CD4-positive, alpha-beta T cell treated with Interleukin-21 for 1 hour (primary cell): ENCODE measurements at regions not wholly inside any gene's neighbourhood (a gene's known extent, or its start where the extent isn't known, plus 50 kb on each side); places are given as distances from the start of the nearest gene placed in this dataset.
"Not testable (repeated sequence)": the region's sequence is repeated elsewhere in the genome, so short reads cannot be mapped to it uniquely, and the experiment has no call there.

Source experiments
- DNase-seq: peaks from one replicate; pipeline ENCODE4 v3.0.0-alpha.2; 2020

DNA sequence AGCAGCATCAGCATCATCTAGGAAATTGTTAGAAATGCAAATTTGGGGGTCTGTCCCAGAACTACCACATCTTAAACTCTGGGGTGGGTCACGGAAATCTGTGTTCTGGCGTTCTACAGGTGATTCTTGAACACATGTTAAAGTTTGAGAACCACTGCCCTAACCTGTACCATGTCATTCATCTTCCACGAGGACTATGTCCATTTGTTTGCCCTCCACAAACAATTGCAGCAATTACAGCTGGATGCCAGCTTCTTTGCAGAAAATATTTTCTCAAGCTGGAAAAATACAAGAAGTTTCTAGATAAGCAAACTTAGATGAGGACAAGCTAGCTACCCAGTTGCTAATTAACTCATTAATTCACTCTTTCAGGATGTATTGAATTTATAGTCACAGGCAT lies 54.1 kb downstream of the MAFB start:
- DNase-seq: no peak

GRCh38 chr20:40633123-40633850 lies 55.7 kb downstream of the MAFB start:
- DNase-seq: no peak

GRCh38 chr20:40632346-40632976 lies 56.6 kb downstream of the MAFB start:
- DNase-seq: no peak

- no peak for DNase-seq
These were observed 57.9 kb downstream of the MAFB start for GRCh38 chr20:40631119-40631631.

GRCh38 chr20:40630713-40631112 lies 58.3 kb downstream of the MAFB start:
- no peak for DNase-seq

DNA sequence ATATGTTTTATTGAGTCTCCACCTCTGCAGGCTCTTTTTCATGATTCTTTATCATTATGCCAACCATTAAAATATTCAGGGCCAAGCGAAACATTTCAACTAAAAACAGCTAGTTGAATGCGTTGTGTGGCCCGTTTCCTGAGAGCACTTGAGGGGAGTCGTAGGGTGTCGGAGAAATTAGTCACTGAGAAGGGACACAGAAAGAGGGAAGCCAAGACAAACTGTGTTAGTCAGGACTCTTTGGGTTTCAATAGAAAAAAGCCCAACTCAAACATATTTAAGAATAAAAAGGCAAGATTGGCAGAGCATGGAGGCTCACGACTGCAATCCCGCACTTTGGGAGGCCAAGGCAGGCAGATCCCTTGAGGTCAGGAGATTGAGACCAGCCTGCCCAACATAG lies 58.9 kb downstream of the MAFB start:
- no peak for DNase-seq

DNA sequence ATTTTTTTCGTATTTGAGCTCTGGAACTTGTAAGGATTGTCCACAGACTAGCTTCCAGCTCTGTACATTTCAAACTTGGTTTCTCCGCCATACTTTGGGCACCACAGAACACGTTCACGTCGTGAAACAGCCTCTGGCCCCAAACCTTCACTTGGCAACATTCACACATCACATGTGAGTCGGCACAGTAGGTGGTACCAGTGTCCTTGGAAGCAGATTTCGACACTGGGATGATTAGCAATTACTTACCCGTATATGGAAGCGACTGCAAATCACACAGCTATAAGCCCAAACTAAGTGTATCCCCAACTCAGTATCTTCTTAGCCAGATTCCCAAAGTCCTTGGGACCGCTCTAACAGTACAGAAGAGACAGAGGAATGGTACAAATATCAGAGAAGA lies 60.2 kb downstream of the MAFB start:
- DNase-seq: no peak

DNA sequence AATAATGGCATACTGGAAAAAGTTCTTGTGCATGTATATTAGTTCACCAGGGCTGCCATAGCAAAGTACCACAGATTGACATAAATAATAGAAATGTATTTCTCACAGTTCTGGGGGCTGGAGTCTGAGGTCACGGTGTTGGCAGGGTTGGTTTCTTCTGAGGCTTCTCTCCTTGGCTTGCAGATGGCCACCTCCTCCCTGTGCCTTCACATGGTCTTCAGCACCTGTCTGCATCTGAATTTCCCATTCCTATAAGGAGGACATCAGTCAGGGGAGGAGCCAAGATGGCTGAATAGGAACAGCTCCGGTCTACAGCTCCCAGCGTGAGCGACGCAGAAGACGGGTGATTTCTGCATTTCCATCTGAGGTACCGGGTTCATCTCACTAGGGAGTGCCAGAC lies 70.0 kb downstream of the MAFB start:
- DNase-seq: not testable (repeated sequence)

DNA sequence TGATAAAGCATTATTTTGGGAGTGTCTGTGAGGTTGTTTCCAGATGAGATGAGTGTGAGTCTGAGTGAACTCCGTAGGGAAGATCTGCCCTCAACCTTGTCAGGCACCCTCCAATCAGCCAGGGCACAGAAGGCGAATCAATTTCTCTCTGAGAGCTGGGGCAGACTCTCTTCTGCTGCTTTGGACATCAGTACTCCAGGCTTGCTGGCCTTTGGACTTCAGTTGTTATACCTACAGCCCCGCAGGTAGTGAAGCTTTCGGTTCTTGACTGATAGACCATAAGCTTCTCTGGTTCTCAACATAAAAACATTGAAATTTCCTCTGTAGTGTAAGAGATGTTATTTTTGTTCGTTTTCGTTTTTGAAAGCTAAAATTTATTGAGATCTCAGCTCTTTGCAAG lies 71.4 kb downstream of the MAFB start:
- no peak for DNase-seq

GRCh38 chr20:40612837-40613236 lies 76.2 kb downstream of the MAFB start:
- no peak for DNase-seq

DNA sequence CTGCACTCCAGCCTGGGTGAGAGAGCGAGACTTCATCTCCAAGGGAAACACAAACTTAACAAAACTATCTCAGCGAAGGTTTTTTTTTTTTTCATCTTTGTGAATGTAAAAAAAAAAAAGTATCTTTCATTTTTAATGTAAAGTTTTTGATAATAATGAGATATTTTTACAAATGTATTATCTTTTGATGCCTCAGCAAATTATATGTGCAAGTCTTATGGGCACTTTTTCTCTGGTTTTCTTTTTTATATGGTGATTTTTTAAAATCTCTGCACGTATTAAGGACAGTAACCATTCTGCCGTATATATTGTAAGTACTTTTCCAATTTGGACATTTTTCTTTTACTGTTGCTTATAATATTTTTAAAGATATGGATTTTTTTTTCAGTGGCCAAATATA lies 76.8 kb downstream of the MAFB start:
- no peak for DNase-seq

DNA sequence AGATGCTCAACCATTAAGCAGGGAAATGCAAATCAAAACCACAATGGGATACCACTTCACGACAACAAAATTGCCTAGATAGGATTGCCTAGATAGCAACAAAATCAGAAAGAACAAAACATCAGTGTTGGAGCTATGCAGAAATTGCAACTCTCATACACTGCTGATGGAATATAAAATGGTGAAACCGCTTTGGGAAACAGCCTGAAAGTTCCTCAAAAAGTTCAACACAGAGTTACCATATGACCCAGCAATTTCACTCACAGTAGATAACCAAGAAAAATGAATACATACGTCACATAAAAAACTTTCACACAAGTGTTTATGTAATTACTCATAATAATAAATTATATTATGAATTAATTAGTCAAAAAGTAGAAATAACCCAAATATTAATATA lies 78.3 kb downstream of the MAFB start:
- no peak for DNase-seq

GRCh38 chr20:40607927-40608326 lies 81.1 kb downstream of the MAFB start:
- DNase-seq: no peak

GRCh38 chr20:40606660-40607059 lies 82.4 kb downstream of the MAFB start:
- DNase-seq: no peak

DNA sequence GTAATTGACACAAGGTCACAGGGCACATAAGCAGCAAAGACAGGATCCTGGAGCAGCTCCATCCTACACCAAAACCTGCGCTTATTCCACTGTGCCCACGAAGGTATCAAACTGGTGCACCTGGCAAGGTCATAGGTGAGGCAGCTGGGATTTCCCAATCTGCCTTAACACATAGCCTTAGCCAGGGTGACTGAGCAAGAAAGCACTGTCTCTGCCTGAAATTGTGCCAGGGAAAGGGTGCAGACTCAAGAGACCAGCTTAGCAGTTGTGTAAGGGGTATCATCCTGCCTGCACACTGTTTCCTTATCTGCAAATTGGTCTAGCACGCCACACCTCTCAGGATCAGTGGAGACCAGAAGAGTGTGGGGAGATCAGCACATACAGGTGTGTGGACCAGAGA lies 82.8 kb downstream of the MAFB start:
- no peak for DNase-seq

DNA sequence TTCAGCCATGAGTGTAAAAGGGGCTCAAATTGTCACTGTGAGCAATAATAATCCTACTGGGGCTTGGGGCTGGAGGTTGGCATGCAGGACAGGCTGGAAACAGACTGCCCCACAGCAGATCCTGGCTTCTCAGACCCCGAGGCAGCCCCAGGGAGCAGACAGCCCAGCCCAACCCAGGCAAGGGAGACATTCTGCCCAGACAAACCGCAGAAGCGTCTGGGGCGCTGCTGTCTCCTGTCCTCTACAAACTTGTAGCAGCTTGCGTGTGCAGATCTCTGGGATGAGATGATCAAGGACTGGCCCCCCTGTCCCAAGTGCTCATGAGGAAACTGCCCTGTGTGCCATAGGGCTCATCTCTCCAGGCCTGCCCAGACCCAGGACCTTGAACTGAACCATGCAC lies 84.6 kb downstream of the MAFB start:
- DNase-seq: no peak

GRCh38 chr20:40603057-40603651 lies 85.9 kb downstream of the MAFB start:
- no peak for DNase-seq

DNA sequence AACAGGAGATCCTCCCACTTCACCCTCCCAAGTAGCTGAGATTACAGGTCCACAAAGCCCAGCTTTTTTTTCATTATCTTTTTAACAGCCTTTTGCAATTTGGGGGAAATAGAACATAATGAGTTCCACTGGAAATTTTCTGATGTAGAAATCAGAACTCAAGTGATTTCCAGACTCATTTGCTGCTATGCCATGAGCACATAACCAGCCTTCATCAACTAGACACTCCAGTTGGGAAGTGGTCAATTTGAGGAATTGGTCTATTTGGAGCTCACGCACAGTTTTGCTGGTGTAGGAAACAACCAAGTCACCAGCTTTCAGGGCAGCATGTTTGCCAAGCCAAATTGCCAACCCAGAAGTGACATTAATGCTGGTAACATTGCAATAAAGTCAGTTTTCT lies 86.7 kb downstream of the MAFB start:
- DNase-seq: no peak

DNA sequence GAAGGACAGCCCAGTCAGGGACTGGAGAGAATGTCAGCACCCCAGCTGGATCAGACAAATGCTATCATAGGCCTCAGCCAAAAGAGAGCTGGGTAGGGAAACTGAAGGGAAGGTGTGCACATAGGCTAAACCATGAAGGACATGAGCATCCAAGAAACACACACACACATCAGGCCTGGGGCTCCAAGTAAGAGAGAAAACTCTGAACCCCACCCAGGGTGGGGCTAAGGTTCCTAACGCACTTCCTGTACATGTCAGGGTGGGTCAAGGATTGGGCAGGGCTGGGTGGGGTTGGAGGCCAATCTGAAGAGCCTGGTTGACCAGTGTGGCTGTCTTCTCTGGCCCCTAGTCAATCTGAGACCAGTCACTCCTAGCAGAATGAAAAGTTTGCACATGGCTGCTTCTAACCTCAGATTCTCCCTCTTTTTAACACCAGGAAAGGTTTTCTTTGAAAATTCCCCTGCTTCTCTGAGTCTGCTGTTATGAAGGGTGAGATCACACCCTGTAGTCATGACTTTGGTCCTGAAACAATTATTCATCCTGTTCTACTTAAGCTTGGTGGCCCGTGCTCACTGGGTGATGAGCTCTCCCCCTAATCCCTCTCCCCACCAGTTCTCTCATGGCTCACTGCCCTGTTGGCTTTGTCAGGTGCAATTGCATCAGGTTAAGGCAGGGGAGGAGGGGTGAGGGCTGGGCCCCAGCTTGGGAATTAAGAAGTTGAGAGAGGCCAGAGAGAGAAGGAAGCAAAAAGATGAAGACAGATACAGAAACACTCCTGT lies 88.4 kb downstream of the MAFB start:
- DNase-seq: no peak

- DNase-seq: no peak
These were observed 89.0 kb downstream of the MAFB start for GRCh38 chr20:40599987-40600386.

GRCh38 chr20:40592941-40593340 lies 96.1 kb downstream of the MAFB start:
- DNase-seq: no peak

DNA sequence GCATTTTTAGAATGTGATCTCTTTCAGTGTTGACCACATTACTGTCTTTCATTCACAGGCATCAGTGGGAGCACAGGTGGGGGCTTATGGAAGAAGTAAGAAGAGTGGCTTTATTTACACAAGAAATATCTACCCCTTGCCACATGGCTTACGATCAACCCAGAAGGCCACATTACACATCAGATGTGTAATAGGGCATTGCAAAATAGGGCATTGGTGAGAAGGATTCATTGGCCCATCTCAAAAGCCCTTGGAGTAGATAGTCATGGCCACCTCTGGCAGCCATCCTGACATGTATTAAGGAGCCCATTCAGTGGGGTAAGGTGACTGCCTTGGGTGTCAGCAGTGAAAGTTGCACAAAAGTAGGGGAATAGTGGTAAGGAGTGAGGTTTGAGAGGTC lies 97.5 kb downstream of the MAFB start:
- no peak for DNase-seq

GRCh38 chr20:40591119-40591518 lies 97.9 kb downstream of the MAFB start:
- no peak for DNase-seq

DNA sequence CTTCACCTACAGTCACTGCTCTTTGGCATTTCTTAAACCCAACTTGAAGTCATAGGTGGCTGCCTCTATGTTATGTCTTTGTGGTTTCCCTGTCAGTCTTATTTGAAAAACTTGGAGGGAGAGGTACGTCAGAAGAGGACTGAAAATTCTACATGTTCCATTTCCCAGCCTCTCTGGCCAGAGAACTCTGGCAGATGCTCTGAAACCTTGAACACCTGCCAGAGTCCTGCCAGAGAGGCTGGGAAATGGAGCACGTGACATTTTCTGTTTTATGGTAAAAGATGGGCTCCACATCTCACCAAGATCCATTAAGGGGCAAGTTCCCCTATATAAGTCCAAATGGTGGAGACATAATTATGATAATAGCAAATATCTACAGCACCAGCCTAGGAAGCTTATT lies 99.5 kb downstream of the MAFB start:
- no peak for DNase-seq
